ENCODE measurements at regions not wholly inside any gene's neighbourhood (a gene's known extent, or its start where the extent isn't known, plus 50 kb on each side); places are given as distances from the start of the nearest gene placed in this dataset.
"Not testable (repeated sequence)": the region's sequence is repeated elsewhere in the genome, so short reads cannot be mapped to it uniquely, and the experiment has no call there.

DNA sequence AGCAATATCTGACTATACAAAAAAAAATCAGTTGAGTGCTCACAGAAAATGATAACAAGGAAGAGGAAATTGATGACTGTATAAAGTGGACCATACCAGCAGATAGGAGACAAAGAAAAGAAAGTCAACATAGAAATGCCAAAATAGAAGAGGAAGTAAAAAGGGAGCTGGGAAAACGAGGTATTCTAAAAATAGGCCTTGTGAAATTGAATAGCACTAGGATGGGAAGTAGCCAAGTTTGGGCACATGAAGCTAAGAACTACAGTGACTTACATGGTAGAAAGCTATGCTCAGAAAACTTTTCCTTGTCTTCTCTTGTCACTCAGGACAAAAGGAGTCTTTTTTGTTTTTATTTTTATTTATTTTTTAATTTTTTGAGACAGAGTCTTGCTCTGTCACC lies 76.2 kb upstream of the APBB1IP start:
- ATAC-seq (no peak), DNase-seq (no peak)
- H3K4me3 ChIP-seq, result no peak overlapping the region
- no peaks in the 10 kb centered on the region for H3K27me3 ChIP-seq (ENCODE audit: insufficient read depth in 3 of 3, low read length in 2 of 3)
- no peaks in the 10 kb centered on the region for H3K36me3 ChIP-seq (ENCODE audit: insufficient read depth in 1 of 2, low read depth in 1 of 2)
- no peak overlapping the region for H3K27ac ChIP-seq
- no peaks in the 10 kb centered on the region for H3K9me3 ChIP-seq
- H3K4me1 ChIP-seq, result no peaks in the 10 kb centered on the region
- WGBS, 3 donors, result 0 to 5% (median 4%) methylated on average over 1 of the region's 1 CpG
- intact Hi-C loops (cut with DNase I), result no loop called here
- no peak for TF ChIP-seq CTCF (IDR thresholded peaks at IDR 0.05)

DNA sequence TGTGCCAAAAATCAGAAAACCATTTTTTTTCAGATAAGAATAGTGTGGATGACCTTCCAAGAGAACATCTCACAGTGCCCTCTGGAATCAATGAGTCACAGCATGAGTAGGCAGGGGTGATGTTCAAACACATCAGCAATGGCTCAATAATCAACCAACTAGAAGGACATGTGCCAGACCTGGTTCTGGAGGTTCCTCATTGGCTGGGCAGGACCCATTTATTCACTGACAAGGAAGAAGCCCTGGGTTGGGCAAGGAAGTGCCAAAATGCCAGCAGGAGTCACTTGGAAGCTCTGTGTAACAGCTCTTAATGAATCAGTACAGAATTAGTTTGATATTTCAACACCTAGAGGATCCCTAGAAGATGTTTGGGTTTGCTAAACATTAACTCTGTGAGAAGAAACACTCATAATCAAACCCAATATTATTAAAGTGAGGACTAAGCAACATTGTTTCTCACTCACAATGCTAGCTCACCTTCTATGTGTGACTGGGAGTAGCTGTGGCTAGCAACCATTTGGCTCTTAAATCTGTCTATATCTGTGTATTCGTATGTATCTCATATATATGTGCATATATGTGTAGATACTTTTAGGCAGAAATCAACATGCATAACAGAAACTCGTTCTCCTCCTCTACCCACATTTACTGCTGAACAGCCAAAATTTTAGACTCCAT lies 72.3 kb upstream of the APBB1IP start:
- Histone ChIP-seq H3K27ac (no peak overlapping the region), H3K4me3 (no peak overlapping the region), H3K9me3 (no peaks in the 10 kb centered on the region), H3K36me3 (ENCODE audit: insufficient read depth in 1 of 2, low read depth in 1 of 2) (no peaks in the 10 kb centered on the region), H3K4me1 (no peaks in the 10 kb centered on the region), H3K27me3 (ENCODE audit: insufficient read depth in 3 of 3, low read length in 2 of 3) (no peaks in the 10 kb centered on the region)
- WGBS, 3 donors, result 44 to 67% (median 56%) methylated on average over 2 of the region's 2 CpGs
- DNase-seq, result no peak
- TF ChIP-seq CTCF (IDR thresholded peaks at IDR 0.05), result no peak
- intact Hi-C loops (cut with DNase I), result no loop called here
- ATAC-seq, result no peak

DNA sequence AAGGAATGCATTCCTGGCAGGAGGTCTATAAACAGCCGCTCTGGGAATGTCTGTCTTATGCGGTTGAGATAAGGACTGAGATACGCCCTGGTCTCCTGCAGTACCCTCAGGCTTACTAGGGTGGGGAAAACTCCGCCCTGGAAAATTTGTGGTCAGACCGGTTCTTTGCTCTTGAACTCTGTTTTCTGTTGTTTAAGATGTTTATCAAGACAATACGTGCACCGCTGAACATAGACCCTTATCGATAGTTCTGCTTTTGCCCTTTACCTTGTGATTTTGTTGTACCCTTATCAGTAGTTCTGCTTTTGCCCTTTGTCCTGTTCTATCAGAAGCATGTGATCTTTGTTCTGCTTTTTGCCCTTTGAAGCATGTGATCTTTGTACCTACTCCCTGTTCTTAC lies 71.1 kb upstream of the APBB1IP start:
- H3K27ac ChIP-seq; H3K4me3 ChIP-seq; ATAC-seq; intact Hi-C loops (cut with DNase I); H3K9me3 ChIP-seq; H3K36me3 ChIP-seq (ENCODE audit: insufficient read depth in 1 of 2, low read depth in 1 of 2); H3K4me1 ChIP-seq; DNase-seq; H3K27me3 ChIP-seq (ENCODE audit: insufficient read depth in 3 of 3, low read length in 2 of 3): not testable (repeated sequence)
- WGBS, 3 donors, result 88 to 91% (median 91%) methylated on average over 8 of the region's 8 CpGs

DNA sequence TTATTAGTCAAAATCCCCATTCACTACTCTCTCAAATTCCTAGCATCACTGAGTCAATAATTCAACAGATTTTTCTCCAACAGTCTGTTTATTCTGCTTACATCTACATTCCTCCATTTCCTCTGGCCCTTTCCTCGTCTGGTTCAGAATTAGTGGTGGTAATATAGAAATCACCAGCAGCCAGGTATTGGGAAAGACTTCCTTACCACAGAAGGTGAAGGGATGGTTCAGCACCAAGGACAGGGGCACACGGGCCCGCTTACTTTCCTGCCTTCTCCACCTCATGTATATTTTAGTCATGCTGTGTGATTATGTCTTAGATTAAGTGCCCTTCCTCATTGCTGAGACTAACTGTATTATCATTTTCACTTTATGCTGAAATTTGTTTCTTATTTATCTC lies 70.4 kb upstream of the APBB1IP start:
- H3K9me3 ChIP-seq, result no peaks in the 10 kb centered on the region
- H3K27ac ChIP-seq, result no peak overlapping the region
- WGBS, 3 donors, result 1 to 7% (median 3%) methylated on average over 3 of the region's 3 CpGs
- H3K4me1 ChIP-seq, result no peaks in the 10 kb centered on the region
- no peaks in the 10 kb centered on the region for H3K36me3 ChIP-seq (ENCODE audit: insufficient read depth in 1 of 2, low read depth in 1 of 2)
- no peaks in the 10 kb centered on the region for H3K27me3 ChIP-seq (ENCODE audit: insufficient read depth in 3 of 3, low read length in 2 of 3)
- TF ChIP-seq CTCF (IDR thresholded peaks at IDR 0.05), result no peak
- ATAC-seq, result no peak
- intact Hi-C loops (cut with DNase I), result no loop called here
- no peak overlapping the region for H3K4me3 ChIP-seq
- no peak for DNase-seq

GRCh38 chr10:26368463-26368862 lies 69.7 kb upstream of the APBB1IP start:
- ATAC-seq (no peak), DNase-seq (no peak)
- no peaks in the 10 kb centered on the region for H3K27me3 ChIP-seq (ENCODE audit: insufficient read depth in 3 of 3, low read length in 2 of 3)
- H3K9me3 ChIP-seq, result no peaks in the 10 kb centered on the region
- 58 to 64% (median 59%) methylated on average over 4 of the region's 4 CpGs for WGBS, 3 donors
- no peaks in the 10 kb centered on the region for H3K4me1 ChIP-seq
- H3K36me3 ChIP-seq (ENCODE audit: insufficient read depth in 1 of 2, low read depth in 1 of 2), result no peaks in the 10 kb centered on the region
- H3K27ac ChIP-seq, result no peak overlapping the region
- no peak for TF ChIP-seq CTCF (IDR thresholded peaks at IDR 0.05)
- intact Hi-C loops (cut with DNase I), result no loop called here
- H3K4me3 ChIP-seq, result no peak overlapping the region
